H1 (cell line): ENCODE measurements at regions not wholly inside any gene's neighbourhood (a gene's known extent, or its start where the extent isn't known, plus 50 kb on each side); places are given as distances from the start of the nearest gene placed in this dataset.

Source experiments
- CBX5 ChIP-seq: fragments of 300-800, 300-1000 bp; sonication (generic); IDR thresholded peaks from 2 replicates; pipeline ENCODE4 v1.7.1; 2016; ENCODE audit warnings: antibody characterized with exemption, low read length, low read depth
- EGR1 ChIP-seq: IDR thresholded peaks from 2 replicates; pipeline ENCODE4 v1.6.1; 2011; ENCODE audit warnings: low read depth, low read length, borderline replicate concordance
- EZH2 ChIP-seq: fragments of 200-600 bp; sonication (generic); IDR thresholded peaks from 2 replicates; pipeline ENCODE4 v1.7.1; 2012; ENCODE audit warnings: low read depth, mild to moderate bottlenecking, moderate library complexity, low read length, inconsistent platforms; ENCODE audit not compliant: severe bottlenecking
- JUND ChIP-seq: IDR thresholded peaks from 2 replicates; pipeline ENCODE4 v1.6.1; 2011; ENCODE audit warnings: mild to moderate bottlenecking, improper control_type of control experiment, low read length
- MAFK ChIP-seq: IDR thresholded peaks from 2 replicates; pipeline ENCODE4 v1.6.1; 2012; ENCODE audit warnings: low read depth, mild to moderate bottlenecking, improper control_type of control experiment, low read length
- NRF1 ChIP-seq: IDR thresholded peaks from 2 replicates; pipeline ENCODE4 v1.6.1; 2011; ENCODE audit warnings: mild to moderate bottlenecking, low read depth, low read length, improper control_type of control experiment
- POLR2A ChIP-seq, 2 experiments: IDR thresholded peaks; 1 replicate in 1 of 2; 2 replicates in 1 of 2; pipeline ENCODE4 v1.6.1; 2011; ENCODE audit warnings: low read depth in 2 of 2, low read length in 2 of 2, mild to moderate bottlenecking in 2 of 2; ENCODE audit errors: control extremely low read depth in 1 of 2
- RNF2 ChIP-seq: fragments of 200-900, 300-1000 bp; sonication (generic); IDR thresholded peaks from 2 replicates; pipeline ENCODE4 v1.7.1; 2016; ENCODE audit warnings: borderline replicate concordance, low read depth, mild to moderate bottlenecking, antibody characterized with exemption, low read length; ENCODE audit not compliant: poor library complexity, severe bottlenecking; ENCODE audit errors: missing control alignments
- SP4 ChIP-seq: IDR thresholded peaks from 2 replicates; pipeline ENCODE4 v1.6.1; 2012; ENCODE audit warnings: low read length, inconsistent platforms
- TAF1 ChIP-seq: IDR thresholded peaks from 2 replicates; pipeline ENCODE4 v1.6.1; 2011; ENCODE audit warnings: mild to moderate bottlenecking, low read depth, low read length
- ZNF274 ChIP-seq: IDR thresholded peaks from 2 replicates; pipeline ENCODE4 v1.7.0; 2012; ENCODE audit warnings: low read length, borderline replicate concordance; ENCODE audit errors: extremely low read depth
- TF ChIP-seq, protein P1 (sequence below), 3 experiments: IDR thresholded peaks; 1 replicate in 2 of 3; 2 replicates in 1 of 3; pipeline versions ENCODE4 v1.5.1 to v1.6.1; 2011; ENCODE audit warnings: low read length in 3 of 3, mild to moderate bottlenecking in 3 of 3, inconsistent platforms in 2 of 3, low read depth in 1 of 3, moderate library complexity in 1 of 3; ENCODE audit not compliant: insufficient read depth in 1 of 3; ENCODE audit errors: control extremely low read depth in 1 of 3

DNA sequence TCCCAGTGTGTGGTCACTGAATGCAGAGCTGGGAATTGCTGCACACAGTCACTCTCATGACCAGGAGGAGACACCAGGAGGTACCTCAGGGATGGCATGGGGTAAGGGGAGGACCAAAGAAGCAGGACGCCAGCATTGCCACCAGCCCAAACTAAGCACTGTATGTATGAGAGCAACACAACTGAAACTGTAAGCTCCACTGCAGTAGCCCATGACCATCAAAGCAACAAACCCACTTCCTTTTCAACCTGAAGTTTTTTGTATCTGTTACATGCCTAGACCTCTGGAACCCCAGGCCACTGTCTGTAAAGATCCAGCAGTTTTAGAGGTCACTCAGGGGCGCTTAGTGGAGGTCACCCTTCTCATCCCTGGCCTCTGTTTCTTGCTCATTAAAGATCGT lies 164.3 kb downstream of the SETD4 start:
- TF ChIP-seq ZNF274 (no peak), NRF1 (no peak), SP4 (no peak), EZH2 (no peak), CBX5 (no peak), EGR1 (no peak), JUND (no peak), RNF2 (no peak), POLR2A (IDR thresholded peaks at IDR 0.05; ENCODE audit: control extremely low read depth in 1 of 2, low read depth in 2 of 2, low read length in 2 of 2) (no peak), MAFK (no peak), TAF1 (no peak)
- TF ChIP-seq, protein P1, sequence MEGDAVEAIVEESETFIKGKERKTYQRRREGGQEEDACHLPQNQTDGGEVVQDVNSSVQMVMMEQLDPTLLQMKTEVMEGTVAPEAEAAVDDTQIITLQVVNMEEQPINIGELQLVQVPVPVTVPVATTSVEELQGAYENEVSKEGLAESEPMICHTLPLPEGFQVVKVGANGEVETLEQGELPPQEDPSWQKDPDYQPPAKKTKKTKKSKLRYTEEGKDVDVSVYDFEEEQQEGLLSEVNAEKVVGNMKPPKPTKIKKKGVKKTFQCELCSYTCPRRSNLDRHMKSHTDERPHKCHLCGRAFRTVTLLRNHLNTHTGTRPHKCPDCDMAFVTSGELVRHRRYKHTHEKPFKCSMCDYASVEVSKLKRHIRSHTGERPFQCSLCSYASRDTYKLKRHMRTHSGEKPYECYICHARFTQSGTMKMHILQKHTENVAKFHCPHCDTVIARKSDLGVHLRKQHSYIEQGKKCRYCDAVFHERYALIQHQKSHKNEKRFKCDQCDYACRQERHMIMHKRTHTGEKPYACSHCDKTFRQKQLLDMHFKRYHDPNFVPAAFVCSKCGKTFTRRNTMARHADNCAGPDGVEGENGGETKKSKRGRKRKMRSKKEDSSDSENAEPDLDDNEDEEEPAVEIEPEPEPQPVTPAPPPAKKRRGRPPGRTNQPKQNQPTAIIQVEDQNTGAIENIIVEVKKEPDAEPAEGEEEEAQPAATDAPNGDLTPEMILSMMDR (IDR thresholded peaks at IDR 0.05; ENCODE audit: control extremely low read depth in 1 of 3, insufficient read depth in 1 of 3, low read depth in 1 of 3, low read length in 3 of 3) = no peak
